GM12874 (cell line): ENCODE measurements at regions not wholly inside any gene's neighbourhood (a gene's known extent, or its start where the extent isn't known, plus 50 kb on each side); places are given as distances from the start of the nearest gene placed in this dataset.

Experiments used
- TF ChIP-seq, protein P1 (sequence below): IDR thresholded peaks from 2 replicates; pipeline ENCODE4 v1.5.1; 2011; ENCODE audit warnings: low read depth, mild to moderate bottlenecking, control low read depth, low read length, moderate library complexity; ENCODE audit not compliant: insufficient read depth

DNA sequence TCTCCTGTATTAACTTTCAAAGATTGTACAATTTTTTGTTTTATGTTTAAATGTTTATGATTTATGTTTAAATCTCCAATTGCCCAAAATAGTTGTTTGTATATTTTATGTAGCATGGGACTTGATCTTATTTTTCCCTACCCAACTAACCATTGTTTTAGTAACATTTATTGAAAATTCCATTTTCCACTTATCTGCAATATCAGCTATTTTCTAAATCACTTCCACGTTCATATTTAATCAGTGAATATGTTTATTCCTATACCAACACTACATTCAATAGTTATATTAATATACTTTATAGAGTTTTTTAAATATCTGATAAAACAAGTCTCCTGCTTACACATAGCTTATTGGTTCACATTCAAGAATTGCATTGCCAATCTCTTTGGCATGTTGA lies 532.2 kb downstream of the CHSY3 start:
- TF ChIP-seq, protein P1, sequence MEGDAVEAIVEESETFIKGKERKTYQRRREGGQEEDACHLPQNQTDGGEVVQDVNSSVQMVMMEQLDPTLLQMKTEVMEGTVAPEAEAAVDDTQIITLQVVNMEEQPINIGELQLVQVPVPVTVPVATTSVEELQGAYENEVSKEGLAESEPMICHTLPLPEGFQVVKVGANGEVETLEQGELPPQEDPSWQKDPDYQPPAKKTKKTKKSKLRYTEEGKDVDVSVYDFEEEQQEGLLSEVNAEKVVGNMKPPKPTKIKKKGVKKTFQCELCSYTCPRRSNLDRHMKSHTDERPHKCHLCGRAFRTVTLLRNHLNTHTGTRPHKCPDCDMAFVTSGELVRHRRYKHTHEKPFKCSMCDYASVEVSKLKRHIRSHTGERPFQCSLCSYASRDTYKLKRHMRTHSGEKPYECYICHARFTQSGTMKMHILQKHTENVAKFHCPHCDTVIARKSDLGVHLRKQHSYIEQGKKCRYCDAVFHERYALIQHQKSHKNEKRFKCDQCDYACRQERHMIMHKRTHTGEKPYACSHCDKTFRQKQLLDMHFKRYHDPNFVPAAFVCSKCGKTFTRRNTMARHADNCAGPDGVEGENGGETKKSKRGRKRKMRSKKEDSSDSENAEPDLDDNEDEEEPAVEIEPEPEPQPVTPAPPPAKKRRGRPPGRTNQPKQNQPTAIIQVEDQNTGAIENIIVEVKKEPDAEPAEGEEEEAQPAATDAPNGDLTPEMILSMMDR = no peak

DNA sequence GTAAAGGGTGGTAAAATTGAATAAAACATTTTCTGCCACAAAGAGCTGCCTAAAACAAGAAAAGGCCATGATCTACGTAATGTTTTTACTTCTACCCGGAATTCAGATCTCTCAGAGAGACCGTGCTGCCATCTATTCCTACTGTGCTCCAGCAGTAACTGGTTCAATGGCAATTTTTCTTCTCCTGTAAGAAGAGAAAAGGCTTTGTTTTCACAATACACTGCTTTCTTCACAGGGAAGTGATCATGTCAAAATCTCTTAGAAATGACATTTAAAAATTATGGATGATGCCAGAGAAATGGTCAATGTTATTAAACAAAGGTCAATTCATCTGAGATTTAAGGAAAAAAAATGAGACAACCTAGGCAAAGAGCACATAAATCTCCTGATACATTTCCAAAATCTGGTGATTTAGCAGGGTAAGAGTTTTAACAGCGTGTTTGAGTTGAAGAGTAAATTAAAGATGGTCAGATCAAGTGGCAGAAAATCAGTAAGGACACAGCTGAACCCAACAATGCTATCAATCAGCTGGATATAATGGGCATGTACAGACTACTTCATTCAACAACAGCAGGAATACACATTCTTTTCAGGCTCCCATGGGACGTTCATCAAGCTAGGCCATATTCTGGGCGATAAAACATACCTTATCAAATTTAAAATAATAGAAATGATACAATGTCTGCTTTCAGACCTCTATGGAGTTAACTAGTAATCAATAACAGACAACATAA lies 523.1 kb downstream of the CHSY3 start:
- TF ChIP-seq, protein P1 = no peak

DNA sequence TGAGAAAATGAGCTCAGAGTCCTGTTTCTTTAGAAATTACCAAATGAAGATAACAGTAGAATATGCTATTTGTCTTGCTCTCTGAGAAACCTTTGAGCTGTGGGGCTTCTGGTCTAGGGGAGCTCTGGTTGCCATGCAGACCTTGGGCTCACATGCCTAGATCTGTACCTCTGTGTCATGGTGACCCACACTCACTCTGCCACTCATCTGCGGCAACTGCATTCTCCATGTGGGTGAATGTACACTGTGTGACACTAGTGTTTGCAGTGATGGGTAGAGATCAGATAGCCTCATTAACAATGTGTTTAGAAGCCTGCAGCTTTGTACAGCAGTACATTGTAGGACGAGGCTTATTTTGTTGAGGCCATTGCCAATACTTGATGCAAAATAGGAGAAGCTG lies 521.2 kb downstream of the CHSY3 start:
- TF ChIP-seq, protein P1 = no peak

DNA sequence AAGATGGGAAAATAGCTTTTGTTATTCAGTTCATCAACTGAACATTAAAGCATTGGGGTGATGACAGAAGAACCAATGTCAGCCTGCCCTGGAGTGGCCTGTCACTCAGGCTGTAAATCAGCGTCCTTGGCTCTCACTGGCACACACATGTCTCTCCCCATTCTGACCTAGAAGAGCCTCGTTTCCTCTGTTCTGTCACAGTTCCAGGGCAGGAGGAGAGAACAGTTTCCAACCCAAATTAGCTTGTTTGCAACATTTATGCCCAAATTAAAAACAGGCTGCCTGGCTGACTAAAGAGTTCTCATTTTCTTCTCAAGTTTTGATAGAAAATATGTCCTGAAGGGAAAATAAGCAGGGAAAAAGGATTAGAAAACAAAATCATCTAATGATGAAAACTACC lies 520.1 kb downstream of the CHSY3 start:
- TF ChIP-seq, protein P1 = no peak

DNA sequence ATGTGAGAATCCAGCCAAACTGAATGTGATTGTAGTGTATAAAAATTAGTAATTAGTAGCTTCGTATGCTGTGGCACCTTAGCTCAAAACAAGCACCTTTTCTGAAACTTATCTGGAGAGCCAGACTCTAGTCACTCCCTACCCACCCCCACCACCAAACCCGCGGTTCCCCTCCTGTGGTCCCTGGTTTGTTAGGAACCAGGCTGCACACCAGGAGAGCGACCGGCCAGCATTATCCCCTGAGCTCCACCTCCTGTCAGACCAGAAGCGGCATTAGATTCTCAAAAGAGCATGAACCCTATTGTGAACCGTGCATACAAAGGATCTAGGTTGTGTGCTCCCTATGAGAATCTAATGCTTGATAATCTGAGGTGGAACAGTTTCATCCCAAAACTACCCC lies 498.6 kb downstream of the CHSY3 start:
- TF ChIP-seq, protein P1 = no peak

DNA sequence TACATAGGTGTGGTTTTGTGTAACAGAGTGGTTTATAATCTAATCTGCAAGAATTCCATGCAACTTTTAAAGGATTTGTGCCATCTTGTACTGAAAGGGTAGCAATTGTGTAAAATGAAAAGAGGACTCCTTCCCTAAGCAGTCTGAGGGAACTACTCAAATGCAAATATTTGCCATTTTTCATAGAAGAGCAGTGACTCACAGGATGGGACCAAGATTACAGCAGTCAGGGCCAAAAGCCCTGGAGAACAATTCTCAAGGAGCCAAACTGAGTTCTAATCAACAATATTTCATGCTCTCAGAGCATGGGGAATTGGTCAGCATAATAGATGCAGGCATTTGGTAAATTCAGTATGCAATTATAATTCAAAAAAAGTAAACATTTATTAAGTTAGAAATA lies 495.8 kb downstream of the CHSY3 start:
- TF ChIP-seq, protein P1 = no peak

DNA sequence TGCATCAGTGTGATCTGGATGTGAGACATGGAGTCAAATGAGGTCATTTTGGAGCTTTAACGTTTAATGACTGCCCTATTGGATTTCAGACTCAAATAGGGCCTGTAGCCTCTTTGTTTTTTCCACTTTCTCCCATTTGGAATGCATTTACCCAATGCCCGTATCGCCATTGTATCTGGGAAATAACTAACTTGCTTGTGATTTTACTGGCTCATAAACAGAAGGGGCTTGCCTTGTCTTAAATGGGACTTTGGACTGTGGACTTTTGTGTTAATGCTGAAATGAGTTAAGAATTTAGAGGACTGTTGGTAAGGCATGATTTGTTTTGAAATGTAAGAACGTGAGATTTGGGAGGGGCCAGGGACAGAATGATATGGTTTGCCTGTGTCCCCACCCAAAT lies 494.6 kb downstream of the CHSY3 start:
- TF ChIP-seq, protein P1 = no peak
